Iris pigment epithelial cell (primary cell): ENCODE measurements at regions not wholly inside any gene's neighbourhood (a gene's known extent, or its start where the extent isn't known, plus 50 kb on each side); places are given as distances from the start of the nearest gene placed in this dataset.

ENCODE experiments used
- DNase-seq: peaks from one replicate; pipeline ENCODE4 v3.0.0-alpha.2; 2011; ENCODE audit warnings: low read depth

- no peak for DNase-seq
These were observed 464.9 kb downstream of the INHBA start for GRCh38 chr7:41237956-41238355.

DNA sequence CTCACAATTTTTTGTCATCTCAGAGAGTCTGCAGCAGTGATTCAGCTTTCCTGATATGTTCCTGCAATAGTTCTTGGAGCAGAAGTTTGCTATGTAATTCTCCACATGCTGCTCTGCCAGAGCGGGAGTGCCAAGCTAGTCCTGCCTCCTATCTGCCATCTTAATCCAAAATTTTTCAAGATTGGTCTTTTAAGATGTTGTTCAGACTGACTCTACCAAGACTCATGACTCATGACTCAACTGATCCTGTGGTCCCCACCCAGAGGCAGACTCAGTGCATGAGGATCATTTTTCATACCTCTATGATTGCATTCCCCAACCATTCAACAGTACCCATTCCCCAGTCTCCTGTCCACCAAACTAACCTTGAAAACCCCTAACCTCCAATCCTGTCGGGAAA lies 470.8 kb downstream of the INHBA start:
- peak; percentile 55 for DNase-seq

- peak; percentile 68 for DNase-seq
These were observed 478.7 kb downstream of the INHBA start for GRCh38 chr7:41224063-41224763.

- DNase-seq, result peak; percentile 89
These were observed 480.1 kb downstream of the INHBA start for GRCh38 chr7:41222746-41223145.

GRCh38 chr7:41220266-41220665 lies 482.6 kb downstream of the INHBA start:
- DNase-seq, result no peak

GRCh38 chr7:41219276-41219675 lies 483.6 kb downstream of the INHBA start:
- DNase-seq, result peak; percentile 45

DNA sequence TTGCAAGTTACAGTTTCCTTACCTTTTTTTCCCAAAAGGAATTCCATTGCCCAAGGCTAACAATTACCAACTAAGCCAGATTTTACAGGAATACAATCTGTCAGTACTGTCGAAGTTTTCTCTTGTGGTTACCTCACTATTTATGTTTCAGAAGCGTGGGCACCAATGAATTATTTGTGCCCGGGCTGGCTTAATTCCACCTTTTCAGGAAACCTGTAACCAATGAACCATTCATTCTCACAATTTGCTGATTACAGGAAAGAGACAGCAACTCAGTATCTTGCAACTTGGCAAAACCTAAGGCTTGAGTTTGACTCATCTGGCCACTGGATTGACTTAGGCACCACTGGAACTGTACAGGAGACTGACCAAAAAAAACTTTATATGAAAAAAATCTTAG lies 485.6 kb downstream of the INHBA start:
- DNase-seq, result no peak

DNA sequence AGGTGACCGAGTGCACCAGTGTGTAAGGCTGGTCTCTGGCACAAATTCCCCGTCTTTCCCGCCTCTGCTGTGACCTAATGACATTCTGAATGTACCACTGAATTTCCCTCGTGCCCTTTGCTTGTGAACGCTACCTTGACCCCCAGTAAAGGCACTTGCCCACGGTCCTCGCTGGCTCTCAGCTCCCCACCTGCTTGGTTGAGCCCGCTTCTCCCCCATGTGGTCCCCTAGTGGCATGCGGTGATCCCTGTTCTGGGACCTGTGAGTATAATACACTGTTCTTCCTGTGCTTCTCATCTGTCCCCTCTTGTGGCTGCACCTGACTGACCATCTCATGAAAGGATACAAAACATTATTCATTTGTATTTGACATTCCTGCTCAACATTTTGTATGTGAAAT lies 495.7 kb downstream of the INHBA start:
- no peak for DNase-seq

- DNase-seq, result no peak
These were observed 496.6 kb downstream of the INHBA start for GRCh38 chr7:41206267-41206666.

- DNase-seq, result no peak
These were observed 497.3 kb downstream of the INHBA start for GRCh38 chr7:41205600-41205999.

- DNase-seq, result no peak
These were observed 499.3 kb downstream of the INHBA start for GRCh38 chr7:41203542-41203941.

- DNase-seq, result no peak
These were observed 501.9 kb downstream of the INHBA start for GRCh38 chr7:41201021-41201420.

- no peak for DNase-seq
These were observed 503.8 kb downstream of the INHBA start for GRCh38 chr7:41199136-41199535.

DNA sequence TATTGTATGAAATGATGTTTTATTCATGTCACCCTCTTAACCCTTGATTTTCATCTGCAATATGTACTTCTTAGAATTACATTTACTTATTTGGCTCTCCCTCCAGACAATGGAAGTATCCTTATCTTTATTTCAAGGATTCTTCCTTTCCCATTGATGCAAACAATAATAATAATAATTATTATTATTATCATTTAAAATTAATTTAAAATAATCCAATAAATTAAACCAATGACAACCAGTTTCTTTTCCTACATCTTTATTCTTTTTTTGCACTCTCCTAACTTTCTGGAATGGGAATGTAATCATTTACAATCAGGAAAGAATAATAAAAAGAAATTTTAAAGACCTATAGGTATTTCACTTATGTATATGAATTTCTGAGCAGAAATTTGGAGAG lies 504.4 kb downstream of the INHBA start:
- DNase-seq, result no peak

DNA sequence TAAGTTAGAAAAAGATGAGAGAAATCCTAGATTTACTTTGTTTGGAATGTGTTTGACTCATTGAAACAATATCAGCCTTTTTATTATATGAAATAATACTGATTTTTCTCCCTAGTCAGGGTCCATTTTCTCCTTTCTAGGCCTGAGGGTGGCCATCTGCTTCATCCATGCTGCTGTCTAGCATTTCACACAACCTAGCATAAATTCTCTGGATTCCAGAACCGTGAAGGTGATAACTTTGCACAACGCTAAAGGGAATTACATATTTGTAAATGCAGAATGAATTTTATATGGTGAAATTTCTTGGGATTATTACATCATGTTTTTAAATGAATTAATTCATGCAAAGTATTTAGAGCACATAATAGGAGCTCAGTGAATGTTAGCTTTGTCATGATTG lies 505.1 kb downstream of the INHBA start:
- no peak for DNase-seq

DNA sequence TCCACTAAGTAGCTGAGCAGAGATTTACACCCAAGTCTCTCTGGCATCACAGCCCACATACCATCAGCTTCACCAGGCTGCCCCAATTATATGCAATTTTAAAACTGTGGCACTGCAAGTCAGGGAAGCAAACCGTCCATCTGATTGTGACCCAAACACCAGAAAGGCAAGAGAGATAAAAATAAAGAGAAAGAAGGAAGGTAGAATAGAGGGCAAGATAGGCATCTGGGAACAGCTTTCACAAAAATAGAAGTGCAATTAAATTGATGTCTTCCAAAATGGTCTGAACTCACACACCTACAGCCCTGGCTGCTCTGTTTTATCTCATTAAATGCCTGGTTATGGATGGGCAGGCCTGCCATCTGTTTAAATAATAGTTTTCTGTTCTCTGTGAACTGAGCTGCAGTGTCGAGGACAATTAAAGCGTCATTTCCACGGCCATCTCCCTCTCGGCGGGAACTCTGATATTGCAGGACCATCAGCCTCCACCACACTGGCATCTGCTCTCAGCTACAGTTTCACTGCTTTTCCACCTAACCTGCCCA lies 509.1 kb downstream of the INHBA start:
- no peak for DNase-seq

DNA sequence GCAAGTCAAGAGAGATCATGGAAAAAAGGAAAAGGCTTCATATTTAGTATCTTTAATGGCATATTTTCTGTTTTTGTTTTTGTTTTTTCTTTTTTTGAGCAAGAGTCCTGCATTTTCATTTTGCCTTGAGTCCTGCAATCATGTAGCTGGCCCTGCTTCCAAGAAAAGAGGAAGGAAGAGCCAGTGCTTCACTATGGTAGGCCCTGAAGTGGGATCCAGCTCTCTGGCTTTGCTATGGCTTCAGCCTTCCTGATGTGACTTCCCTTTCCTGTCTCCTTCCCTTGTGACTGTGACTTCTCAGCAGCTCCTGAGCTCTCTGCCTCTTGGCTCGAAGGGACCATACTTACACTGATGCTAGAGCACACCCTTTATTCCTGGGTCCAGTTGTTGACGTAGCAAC lies 512.3 kb downstream of the INHBA start:
- no peak for DNase-seq

- DNase-seq, result peak; percentile 98
These were observed 513.0 kb downstream of the INHBA start for GRCh38 chr7:41189866-41190265.

DNA sequence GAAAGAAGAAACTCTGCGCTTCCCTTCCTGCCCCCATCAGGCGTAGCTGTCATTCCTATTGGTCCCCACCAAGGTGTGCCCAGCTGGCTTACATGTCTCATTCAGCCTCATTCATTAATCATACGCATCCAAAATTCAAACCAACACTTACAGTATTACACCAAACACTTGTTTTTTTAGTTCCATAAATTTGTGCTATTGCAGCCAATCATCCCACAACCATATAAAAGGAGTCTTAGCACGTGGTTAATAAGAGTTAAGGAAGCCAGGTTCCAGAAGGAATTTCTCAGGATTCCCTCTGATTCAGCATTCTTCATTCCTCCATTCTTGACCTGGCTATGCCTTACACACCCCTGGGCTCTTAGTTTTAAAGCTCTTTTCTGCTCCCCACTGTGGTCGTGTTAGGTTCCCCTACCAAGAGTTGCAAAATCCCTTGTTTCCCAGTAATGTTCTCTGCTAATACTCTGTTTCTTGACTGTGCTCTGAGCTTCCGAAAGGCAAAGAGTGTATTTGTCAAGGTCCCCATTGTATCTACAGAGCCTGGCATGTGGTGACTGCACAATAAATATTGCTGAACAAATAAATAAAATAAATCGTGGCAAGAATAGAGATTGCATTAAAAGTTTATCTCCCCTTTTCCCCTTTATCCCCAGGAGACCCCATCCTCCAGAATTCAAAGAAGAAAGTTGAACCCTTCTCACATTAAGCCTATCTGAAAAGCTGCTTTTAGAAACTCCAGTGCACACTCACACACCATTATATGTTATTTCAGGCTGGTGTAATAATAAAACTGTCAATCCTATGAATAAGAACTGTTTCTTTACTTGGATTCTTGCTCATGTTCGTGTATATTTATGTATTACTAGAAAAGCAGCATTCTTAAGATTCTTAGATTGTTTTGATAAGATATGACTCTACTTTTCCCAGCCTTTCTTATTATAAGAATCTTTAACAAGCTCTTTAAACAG lies 514.4 kb downstream of the INHBA start:
- DNase-seq, result peak; percentile 89

DNA sequence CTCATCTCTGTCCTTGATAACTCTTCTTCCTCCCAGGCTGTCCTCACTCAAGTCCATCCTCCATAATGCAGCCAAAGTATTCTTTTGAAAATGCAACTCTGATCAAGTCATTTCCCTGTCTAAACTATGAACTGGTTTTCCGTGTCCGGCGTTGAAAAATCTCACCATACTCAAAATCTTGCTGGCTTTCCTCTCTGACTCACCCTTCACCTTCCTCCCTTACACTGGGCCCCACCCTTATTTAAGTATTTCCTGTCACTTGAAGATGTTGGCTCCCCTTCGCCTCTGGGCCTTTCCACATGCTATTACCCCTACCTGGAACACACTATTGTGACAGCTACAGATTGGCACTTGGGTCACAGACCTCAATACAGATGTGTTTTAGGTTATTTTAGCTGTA lies 515.6 kb downstream of the INHBA start:
- DNase-seq, result peak; percentile 16

- no peak for DNase-seq
These were observed 517.0 kb downstream of the INHBA start for GRCh38 chr7:41185851-41186250.

DNA sequence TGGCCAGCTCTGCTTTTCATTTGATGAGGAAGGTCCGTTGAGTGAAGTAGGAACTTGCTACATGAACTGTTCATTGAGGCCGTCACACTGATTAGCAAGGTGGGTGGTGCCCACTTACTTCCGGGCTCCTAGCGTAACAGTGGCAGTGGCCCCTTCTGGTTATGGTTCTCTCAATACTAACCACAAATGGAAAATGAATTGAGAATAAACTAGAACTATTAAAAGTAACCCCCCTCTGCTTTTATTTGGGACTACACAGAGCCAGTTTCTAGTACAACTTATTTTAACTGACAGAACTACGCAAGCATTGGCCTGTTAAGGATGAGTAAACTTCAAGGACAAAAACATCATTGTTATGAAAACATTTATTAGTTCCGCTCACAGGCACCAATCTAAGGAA lies 519.1 kb downstream of the INHBA start:
- no peak for DNase-seq

DNA sequence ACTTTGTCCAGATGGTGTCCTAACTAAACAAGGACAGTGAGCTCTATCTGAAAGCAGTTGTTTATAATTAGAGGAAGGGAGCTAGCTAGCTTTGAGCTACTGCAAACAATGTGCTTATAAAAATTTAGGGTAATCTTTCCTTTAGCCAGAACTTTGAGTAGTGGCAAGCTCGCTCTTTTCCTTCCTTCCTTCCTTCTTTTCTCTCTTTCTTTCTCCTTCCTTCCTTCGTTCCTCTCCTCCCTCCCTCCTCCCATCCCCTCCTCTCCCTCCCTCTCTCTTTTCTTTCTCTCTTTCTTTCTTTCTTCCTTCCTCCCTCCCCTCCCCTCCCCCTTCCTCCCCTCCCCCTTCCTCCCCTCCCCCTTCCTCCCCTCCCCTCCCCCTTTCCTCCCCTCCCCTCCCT lies 520.1 kb downstream of the INHBA start:
- no peak for DNase-seq
